MG63 (cell line): ENCODE measurements at regions not wholly inside any gene's neighbourhood (a gene's known extent, or its start where the extent isn't known, plus 50 kb on each side); places are given as distances from the start of the nearest gene placed in this dataset.

ENCODE experiments used
- DNase-seq: peaks from one replicate; pipeline ENCODE4 v3.0.0-alpha.2; 2020
- H3K27me3 ChIP-seq: fragments of 250-450 bp; sonication (Bioruptor Pico); 2 replicates; pipeline ENCODE4 v1.5.1; 2020; ENCODE audit warnings: mild to moderate bottlenecking, moderate library complexity
- H3K36me3 ChIP-seq: fragments of 250-450 bp; sonication (Bioruptor Pico); 2 replicates; pipeline ENCODE4 v1.5.1; 2020; ENCODE audit warnings: mild to moderate bottlenecking, moderate library complexity
- H3K4me3 ChIP-seq: fragments of 250-450 bp; sonication (Bioruptor Pico); 2 replicates; pipeline ENCODE4 v1.5.1; 2020; ENCODE audit warnings: mild to moderate bottlenecking, moderate library complexity
- H3K9me3 ChIP-seq: fragments of 250-450 bp; sonication (Bioruptor Pico); 2 replicates; pipeline ENCODE4 v1.5.1; 2020; ENCODE audit warnings: mild to moderate bottlenecking, moderate library complexity

DNA sequence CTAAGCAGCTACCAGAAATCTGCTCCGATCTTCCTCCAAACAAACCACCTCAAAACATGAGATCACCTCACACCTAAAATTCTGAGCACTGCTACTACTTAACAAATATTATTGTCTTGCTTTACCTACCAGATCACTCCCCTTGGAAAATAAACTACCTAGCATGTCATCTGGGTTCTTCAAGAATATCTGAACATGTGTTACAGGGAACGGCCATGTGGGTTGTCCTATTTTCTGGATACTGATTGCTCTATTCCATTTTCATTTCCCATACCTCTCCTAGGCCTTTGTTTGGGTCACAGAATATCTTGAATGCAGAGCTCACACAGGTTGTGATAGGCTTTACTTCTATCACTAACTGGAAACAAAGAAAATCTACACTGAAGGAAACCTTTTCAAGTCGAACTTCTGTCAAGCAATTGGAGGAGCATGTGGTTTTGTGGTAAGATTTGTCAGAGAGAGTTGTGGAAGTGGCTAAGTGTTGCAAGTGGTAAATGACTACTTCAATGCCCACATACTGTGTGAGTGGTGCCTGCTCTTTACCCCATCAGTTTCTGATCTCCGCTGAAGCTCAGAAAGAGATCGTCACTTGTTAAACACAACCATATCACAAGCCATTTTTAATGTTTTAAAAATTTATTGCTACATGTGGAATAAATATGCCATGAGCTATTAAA lies 739.1 kb upstream of the ZEB2 start:
- Histone ChIP-seq H3K27me3 (no peaks in the 10 kb centered on the region), H3K36me3 (no peaks in the 10 kb centered on the region), H3K9me3 (no peaks in the 10 kb centered on the region), H3K4me3 (no peak overlapping the region)
- no peak for DNase-seq

DNA sequence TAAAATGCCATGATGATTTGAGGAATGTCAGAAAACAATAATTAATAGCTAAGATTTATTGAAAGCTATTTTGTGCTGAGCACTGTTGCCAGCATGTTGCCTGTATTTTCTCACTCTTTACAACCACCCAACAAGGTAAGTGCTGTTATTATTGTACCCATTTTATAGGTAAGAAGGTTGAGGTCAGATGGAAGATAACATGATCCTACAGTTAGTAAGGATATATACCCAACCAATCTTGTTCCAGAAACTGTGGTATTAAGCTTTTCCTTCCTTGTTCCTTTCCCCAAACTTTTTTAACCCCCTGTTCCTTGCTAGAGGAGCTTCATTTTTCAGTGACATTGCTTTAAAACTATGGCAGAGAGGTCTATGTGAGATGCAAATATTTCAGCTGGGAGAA lies 738.0 kb upstream of the ZEB2 start:
- no peak for DNase-seq
- H3K36me3 ChIP-seq: no peaks in the 10 kb centered on the region
- H3K27me3 ChIP-seq: no peaks in the 10 kb centered on the region
- H3K4me3 ChIP-seq: no peak overlapping the region
- no peaks in the 10 kb centered on the region for H3K9me3 ChIP-seq

DNA sequence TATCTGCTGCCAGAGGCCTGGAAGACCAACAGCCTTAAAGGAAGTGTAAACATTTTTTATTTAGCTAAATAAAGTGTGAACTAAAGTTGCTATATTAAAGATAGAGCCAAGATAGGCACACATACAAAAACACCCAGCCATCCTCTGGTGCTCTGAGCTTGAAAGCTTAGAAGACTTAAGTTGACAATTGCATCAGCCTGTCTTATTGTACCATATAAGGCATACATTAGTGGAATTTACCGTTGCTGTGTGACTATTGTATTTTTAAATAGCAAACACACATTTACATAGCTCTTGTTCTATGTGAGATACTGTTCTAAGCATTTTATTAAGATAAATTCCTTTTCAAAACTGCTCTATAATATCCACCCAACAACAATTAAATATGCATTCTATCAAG lies 736.6 kb upstream of the ZEB2 start:
- no peaks in the 10 kb centered on the region for H3K9me3 ChIP-seq
- H3K4me3 ChIP-seq: no peak overlapping the region
- no peak for DNase-seq

DNA sequence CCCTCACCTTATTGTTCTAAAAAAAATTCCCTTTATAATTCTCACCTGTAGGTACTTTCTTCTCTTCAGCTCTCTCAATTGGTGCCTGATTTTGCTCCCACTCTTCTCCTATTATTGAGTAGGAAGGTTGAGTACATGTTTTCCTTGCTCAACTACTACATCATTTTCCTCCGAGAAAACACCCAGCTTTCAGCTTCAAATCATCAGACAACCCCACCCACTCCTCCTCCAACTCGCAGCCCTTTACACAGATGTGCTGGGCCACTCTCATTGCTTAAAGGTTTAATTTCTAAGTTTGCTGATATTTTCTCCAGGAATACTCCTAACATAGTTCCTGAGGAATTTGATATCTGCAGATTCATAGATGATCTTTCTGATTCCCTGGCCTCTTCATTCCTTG lies 734.4 kb upstream of the ZEB2 start:
- Histone ChIP-seq H3K4me3 (no peak overlapping the region), H3K27me3 (no peaks in the 10 kb centered on the region), H3K9me3 (no peaks in the 10 kb centered on the region), H3K36me3 (no peaks in the 10 kb centered on the region)
- no peak for DNase-seq

More for the DNA sequence above, 736.6 kb upstream of the ZEB2 start:
- Histone ChIP-seq H3K27me3 (no peaks in the 10 kb centered on the region), H3K36me3 (no peaks in the 10 kb centered on the region)

DNA sequence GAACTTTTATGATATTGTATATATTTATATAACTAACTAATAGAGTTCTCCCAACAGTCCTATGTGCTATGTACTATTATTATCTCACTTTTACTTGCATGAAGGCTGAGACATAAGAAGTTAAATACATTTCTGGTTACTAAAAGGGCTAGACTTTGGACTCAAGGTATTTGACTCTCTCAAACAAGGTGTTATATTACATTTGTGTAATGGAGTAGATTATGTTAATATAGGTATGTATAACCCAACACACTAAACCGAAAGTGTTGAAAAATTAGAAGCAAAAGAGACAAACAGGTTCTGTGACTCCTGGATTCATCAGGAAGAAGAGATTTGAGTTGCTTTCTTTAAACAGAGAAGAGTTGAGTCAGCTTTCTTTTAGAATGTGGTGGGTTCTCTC lies 733.6 kb upstream of the ZEB2 start:
- no peaks in the 10 kb centered on the region for H3K36me3 ChIP-seq
- no peak for DNase-seq
- H3K27me3 ChIP-seq: no peaks in the 10 kb centered on the region
- H3K4me3 ChIP-seq: no peak overlapping the region
- no peaks in the 10 kb centered on the region for H3K9me3 ChIP-seq

DNA sequence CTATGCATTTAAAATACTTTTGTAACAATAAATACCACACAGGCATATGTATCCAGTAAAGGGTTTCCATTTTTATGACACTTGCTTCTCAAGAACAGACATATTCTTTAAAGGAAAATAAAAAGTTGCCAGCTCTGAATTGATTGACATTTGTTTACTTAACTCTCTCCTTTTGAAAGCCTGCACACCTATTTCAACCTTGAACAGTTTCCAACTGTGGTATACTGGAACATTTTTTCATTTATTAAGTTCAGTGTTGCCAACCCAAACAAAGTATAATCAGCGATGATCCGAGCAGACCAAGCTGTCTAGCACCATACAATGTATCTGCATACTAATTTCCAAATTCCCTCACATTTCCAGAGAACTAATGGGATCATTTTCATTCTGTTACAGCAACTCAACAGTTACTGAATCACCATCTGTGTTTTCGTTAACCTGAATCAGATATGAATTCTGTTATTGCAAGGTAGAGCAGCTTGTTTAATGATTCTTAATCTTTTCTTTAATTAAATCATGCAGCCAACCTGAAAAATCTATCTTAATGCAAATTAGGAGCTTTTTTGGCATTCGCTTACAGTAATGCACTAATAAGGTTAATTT lies 725.5 kb upstream of the ZEB2 start:
- DNase-seq: no peak
- Histone ChIP-seq H3K4me3 (no peak overlapping the region), H3K27me3 (no peaks in the 10 kb centered on the region), H3K9me3 (no peaks in the 10 kb centered on the region), H3K36me3 (no peaks in the 10 kb centered on the region)

DNA sequence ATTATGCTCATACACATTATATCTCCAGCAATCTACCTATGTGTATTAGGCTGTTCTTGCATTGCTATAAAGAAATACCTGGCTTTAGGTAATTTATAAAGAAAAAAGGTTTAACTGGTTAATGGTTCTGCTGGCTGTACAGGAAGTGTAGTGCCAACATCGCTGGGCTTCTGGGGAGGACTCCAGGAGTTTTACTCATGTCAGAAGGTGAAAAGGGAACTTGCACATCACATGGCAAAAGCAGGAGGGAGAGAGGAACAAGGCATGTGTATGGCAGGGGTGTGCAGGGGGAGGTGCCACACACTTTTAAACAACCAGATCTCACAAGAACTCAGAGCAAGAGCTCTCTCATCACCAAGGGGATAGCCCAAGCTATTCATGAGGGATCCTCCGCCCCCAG lies 715.4 kb upstream of the ZEB2 start:
- no peak for DNase-seq
- no peaks in the 10 kb centered on the region for H3K27me3 ChIP-seq

DNA sequence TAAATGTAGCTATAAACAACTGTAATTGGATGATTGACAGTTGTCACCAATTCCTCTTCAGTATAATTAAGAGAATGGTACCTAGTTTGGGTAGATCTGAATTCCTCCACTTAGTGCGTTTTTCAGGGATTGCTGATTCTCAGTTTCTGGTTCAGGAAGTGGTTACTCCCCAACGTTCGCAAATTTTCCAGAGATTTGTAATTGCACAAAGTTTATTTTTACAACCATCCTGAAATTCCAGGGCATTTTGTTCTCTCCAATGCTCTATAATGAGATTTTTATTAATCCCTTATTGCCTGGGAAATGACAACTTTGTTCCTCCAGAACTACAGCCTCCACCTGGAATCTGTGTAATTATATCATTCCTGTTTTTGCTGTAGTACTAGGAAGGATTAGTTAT lies 710.6 kb upstream of the ZEB2 start:
- no peak overlapping the region for H3K4me3 ChIP-seq
- no peak for DNase-seq
- no peaks in the 10 kb centered on the region for H3K9me3 ChIP-seq
- H3K36me3 ChIP-seq: no peaks in the 10 kb centered on the region
- H3K27me3 ChIP-seq: no peaks in the 10 kb centered on the region

More for the DNA sequence above, 715.4 kb upstream of the ZEB2 start:
- Histone ChIP-seq H3K36me3 (no peaks in the 10 kb centered on the region), H3K9me3 (no peaks in the 10 kb centered on the region), H3K4me3 (no peak overlapping the region)

DNA sequence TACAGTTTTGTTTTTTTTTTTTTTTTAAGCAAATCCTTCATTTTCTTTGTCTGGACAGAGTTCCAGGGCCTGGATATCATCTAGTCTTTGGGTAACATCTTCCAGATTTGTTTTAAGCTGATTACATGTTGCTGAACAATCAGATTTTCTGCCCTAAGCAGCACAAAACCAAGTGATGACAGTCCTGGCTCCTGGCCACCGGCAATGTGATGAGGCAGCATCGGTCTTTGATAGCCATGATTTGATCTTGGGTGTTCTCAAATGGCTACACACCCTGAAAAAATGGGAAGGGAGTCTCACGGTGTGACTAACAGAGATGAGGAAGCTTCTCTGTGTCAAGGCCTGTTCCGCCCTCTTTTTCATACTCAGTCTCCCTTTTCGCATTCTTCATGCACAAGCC lies 708.6 kb upstream of the ZEB2 start:
- Histone ChIP-seq H3K27me3 (no peaks in the 10 kb centered on the region), H3K4me3 (no peak overlapping the region), H3K9me3 (no peaks in the 10 kb centered on the region), H3K36me3 (no peaks in the 10 kb centered on the region)
- DNase-seq: peak; percentile 3

DNA sequence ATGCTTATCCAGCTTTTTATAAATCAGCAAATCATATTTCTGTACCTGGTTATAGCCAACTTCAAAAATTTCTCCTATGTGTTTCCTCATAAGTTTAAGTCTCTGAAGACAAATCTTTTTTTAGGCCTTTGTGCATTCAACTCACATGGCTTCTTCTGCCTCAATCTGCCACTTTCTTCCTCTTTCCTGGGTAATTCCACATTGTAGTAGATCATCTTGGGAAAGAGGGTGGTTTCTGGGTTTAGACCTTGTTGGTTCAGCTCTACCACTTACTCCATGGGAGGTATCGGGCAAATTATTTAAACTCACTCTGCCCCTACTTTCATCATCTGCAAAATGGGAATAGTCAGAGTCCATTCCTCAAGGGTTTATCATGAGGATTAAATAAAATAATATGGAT lies 707.0 kb upstream of the ZEB2 start:
- DNase-seq: no peak
- no peak overlapping the region for H3K4me3 ChIP-seq
- H3K27me3 ChIP-seq: no peaks in the 10 kb centered on the region
- no peaks in the 10 kb centered on the region for H3K9me3 ChIP-seq
- no peaks in the 10 kb centered on the region for H3K36me3 ChIP-seq

DNA sequence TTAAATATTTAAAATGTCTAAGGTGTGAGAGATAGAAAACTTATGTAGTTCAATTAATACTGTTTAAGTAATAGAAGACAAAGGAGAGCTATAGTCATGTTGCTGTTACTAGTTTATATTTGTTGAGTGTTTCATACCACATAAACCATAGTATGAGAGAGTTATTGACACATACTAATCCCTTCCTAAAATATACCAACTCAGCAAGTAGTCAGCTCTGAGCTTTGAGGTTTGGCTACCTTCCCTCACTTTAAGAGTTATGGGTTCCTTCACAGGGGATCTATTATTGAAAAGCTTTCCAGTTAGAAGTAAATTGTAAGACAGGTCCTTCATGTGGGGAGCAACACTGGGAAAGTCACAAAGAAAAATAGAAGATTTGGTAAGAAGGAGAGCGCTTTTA lies 701.6 kb upstream of the ZEB2 start:
- DNase-seq: no peak

DNA sequence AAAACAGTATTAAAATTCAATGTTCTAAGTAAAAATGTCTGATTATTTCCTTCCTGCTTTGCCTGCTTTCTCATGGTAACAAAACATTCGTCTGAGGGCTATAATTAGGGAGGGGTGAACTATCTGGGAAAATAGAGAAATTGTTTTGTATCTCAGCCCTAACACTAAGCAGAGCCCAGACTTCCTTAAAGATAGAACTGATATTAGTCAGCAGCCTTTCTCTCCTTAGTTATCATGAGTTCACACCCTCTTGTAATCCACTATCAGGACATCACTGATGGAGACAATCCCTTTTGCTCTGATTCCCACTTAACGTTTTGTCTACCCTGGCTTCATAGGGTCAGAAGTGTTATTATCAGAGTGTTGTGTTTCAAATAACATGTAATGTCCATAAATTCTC lies 701.1 kb upstream of the ZEB2 start:
- DNase-seq: no peak
- Histone ChIP-seq H3K9me3 (no peaks in the 10 kb centered on the region), H3K27me3 (no peaks in the 10 kb centered on the region), H3K36me3 (no peaks in the 10 kb centered on the region), H3K4me3 (no peak overlapping the region)

More for the DNA sequence above, 701.6 kb upstream of the ZEB2 start:
- no peak overlapping the region for H3K4me3 ChIP-seq
- H3K36me3 ChIP-seq: no peaks in the 10 kb centered on the region
- no peaks in the 10 kb centered on the region for H3K9me3 ChIP-seq
- H3K27me3 ChIP-seq: no peaks in the 10 kb centered on the region

DNA sequence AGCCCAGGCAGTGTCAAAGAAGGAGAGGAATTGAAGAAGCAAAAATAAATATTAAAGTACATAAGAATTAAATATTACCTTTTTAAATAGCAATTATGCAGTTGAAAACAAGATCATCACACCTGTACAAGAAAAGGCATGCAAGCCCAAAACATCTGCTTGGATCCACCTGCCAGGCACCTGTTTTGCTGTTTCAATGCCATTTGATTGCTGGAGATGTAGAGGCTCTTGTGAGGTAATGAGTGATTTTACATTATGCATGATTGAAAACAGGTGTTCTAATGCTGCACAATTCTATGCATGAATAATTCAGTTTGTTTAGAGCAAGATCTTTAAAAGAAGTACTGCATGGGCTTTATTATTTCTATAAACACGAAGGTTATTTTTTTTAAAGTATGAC lies 700.6 kb upstream of the ZEB2 start:
- H3K27me3 ChIP-seq: no peaks in the 10 kb centered on the region
- H3K36me3 ChIP-seq: no peaks in the 10 kb centered on the region
- no peaks in the 10 kb centered on the region for H3K9me3 ChIP-seq
- DNase-seq: no peak
- no peak overlapping the region for H3K4me3 ChIP-seq

DNA sequence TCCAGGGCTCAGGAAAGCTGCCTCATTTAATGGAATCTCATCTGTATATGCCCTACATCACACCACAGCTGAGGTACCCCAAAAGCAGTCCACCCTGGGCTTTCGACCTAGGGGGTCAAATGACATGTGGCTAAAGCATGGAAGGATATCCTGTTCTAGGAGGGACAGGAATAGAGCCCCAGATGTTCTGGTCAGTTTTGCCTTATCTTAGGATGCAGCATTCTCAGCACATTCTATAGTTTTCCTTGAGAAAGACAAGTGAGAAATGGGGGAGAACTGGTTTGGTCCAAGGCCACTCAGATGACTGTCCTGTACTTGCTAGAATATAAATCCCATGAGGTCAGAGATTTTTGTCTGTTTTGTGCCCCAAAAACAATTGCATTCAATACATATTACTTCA lies 688.0 kb upstream of the ZEB2 start:
- no peak for DNase-seq
- no peaks in the 10 kb centered on the region for H3K9me3 ChIP-seq
- no peaks in the 10 kb centered on the region for H3K36me3 ChIP-seq
- H3K4me3 ChIP-seq: no peak overlapping the region
- no peaks in the 10 kb centered on the region for H3K27me3 ChIP-seq

DNA sequence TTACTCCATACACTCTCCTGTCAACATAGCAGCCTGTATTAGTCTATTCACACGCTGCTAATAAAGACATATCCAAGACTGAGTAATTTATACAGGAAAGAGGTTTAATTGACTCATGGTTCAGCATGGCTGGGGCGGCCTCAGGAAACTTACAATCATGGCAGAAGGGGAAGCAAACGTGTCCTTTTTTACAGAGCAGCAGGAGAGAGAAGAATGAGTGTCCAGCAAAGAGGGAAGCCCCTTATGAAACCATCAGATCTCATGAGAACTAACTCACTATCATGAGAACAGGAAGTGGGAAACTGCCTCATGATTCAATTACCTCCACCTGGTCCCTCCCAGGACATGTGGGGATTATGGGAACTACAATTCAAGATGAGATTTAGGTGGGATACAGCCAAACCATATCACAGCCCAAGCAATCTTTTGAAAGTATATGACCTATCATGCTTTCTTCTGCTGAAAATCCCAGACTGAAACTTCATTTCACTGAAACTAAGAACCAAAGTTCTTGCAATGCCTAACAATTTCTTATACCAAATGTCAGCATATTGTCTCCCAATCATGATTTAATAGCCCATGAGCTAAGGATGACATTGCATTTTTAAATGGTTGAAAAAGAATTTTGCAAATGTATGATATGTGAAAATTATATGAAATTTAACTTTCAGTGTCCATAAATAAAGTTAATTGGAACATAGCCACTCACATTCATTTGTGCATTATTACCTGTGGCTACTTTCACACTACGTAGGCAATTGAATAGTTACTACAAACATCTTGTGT lies 686.8 kb upstream of the ZEB2 start:
- Histone ChIP-seq H3K4me3 (no peak overlapping the region), H3K36me3 (no peaks in the 10 kb centered on the region), H3K9me3 (no peaks in the 10 kb centered on the region), H3K27me3 (no peaks in the 10 kb centered on the region)
- no peak for DNase-seq

DNA sequence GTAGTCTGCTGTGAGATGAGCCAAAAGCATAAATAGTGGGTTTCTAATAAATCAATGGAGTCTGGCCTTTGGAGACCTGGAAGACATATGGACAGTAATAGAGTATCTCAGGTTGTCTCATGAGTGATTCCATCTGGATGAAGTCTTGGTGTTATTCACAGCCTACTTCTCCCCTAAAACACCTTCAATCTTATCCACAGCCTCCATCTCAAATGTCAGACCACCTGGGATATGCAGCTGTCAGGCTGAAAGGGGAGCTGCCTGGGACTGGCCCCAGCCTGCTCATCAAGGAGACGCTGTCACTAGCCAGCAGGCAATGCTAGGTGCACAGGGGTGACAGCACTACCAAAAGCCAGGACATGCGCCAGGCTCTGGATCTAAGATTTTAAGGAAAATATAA lies 684.0 kb upstream of the ZEB2 start:
- H3K36me3 ChIP-seq: no peaks in the 10 kb centered on the region
- H3K4me3 ChIP-seq: no peak overlapping the region
- no peaks in the 10 kb centered on the region for H3K9me3 ChIP-seq
- no peaks in the 10 kb centered on the region for H3K27me3 ChIP-seq
- DNase-seq: no peak

DNA sequence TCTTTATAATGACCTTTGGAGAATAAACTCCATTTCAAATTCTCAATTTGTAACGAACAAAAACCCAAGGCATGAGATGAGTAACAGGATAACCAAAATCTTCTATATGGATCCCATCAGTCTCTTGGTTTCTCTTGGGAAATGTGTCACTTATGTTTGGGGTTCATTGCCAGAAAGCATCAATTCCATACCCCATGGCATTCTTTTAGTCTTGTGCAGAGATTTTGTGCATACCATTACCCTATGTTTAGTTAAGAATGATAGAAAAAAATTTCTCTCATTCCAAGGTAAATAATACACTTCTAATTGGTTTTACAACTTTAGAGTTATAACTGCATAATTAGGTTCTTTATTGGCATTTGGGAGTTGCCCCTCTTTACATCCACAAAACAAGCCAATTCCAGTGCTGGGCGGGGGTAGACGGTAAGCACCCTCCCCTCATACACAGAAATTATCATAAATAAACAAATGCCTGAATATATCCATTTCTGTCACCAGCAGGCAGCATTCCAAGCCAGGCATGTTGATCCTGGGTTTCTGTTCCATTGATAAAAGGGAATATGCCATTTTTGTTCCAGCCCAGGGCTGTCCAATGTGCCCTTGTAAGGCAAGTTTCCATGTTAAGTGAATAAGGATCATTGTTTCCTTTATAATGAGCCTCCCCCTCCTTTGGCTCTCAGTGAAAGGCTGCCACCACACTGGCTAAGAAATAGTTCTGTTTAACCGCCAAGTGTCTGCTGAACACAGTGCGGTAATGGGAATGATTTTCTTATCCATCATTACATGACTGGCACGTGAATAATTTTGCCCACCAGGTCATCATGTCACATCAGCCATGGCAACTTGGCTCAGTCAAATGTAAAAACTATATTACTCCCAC lies 680.1 kb upstream of the ZEB2 start:
- Histone ChIP-seq H3K9me3 (no peaks in the 10 kb centered on the region), H3K36me3 (no peaks in the 10 kb centered on the region), H3K27me3 (no peaks in the 10 kb centered on the region), H3K4me3 (no peak overlapping the region)
- DNase-seq: no peak
